H1 (cell line): ENCODE measurements at regions not wholly inside any gene's neighbourhood (a gene's known extent, or its start where the extent isn't known, plus 50 kb on each side); places are given as distances from the start of the nearest gene placed in this dataset.

Experiments used
- CTCF ChIA-PET: fragments of 300-600 bp; sonication (Branson Sonifier 250); formaldehyde crosslinking; loops from one replicate; lab custom pipeline; 2021; ENCODE audit not compliant: partially characterized antibody; lab: Charles Lee
- POLR2A ChIA-PET: fragments of 300-600 bp; sonication (Branson Sonifier 250); formaldehyde crosslinking; loops from one replicate; lab custom pipeline; 2021; ENCODE audit warnings: inconsistent platforms; ENCODE audit not compliant: partially characterized antibody; lab: Charles Lee
- DNase-seq, 2 experiments: peaks; one replicate each; pipeline versions ENCODE4 v3.0.0 to v3.0.0-alpha.2; 2010 to 2022; ENCODE audit warnings: low spot score in 2 of 2, low read depth in 1 of 2, mixed read lengths in 1 of 2
- FAIRE-seq: peaks from 2 replicates; lab custom pipeline; 2011; peaks lifted over from hg19 to GRCh38; lab: Jason Lieb, UNC
- H2AFZ ChIP-seq: 2 replicates; pipeline ENCODE4 v1.8.1; 2012; ENCODE audit warnings: low read length, inconsistent platforms
- H2AK5ac ChIP-seq: 2 replicates; pipeline ENCODE4 v1.6.1; 2013; ENCODE audit warnings: low read depth, low read length
- H2BK120ac ChIP-seq: replicated peaks from 2 replicates; pipeline ENCODE3; 2013; ENCODE audit warnings: low read depth, low read length, inconsistent platforms
- H2BK12ac ChIP-seq: 2 replicates; pipeline ENCODE4 v1.6.1; 2013; ENCODE audit warnings: low read depth, low read length
- H2BK15ac ChIP-seq: 2 replicates; pipeline ENCODE4 v1.6.1; 2013; ENCODE audit warnings: low read length
- H2BK20ac ChIP-seq: 2 replicates; pipeline ENCODE4 v1.6.1; 2013; ENCODE audit warnings: low read length
- H2BK5ac ChIP-seq: 2 replicates; pipeline ENCODE4 v1.6.1; 2013; ENCODE audit warnings: low read depth, low read length
- H3K14ac ChIP-seq: 2 replicates; pipeline ENCODE4 v1.6.1; 2013; ENCODE audit warnings: inconsistent platforms; ENCODE audit not compliant: insufficient read length
- H3K18ac ChIP-seq: 2 replicates; pipeline ENCODE4 v1.6.1; 2013; ENCODE audit warnings: low read length; ENCODE audit errors: extremely low read depth
- H3K23ac ChIP-seq: 2 replicates; pipeline ENCODE4 v1.6.1; 2013; ENCODE audit warnings: inconsistent platforms; ENCODE audit not compliant: insufficient read length
- H3K23me2 ChIP-seq: 2 replicates; pipeline ENCODE4 v1.6.1; 2013; ENCODE audit warnings: low read depth, low read length
- H3K27ac ChIP-seq: 2 replicates; pipeline ENCODE4 v1.6.1; 2011; ENCODE audit warnings: low read depth, low read length, inconsistent platforms
- H3K27me3 ChIP-seq, 4 experiments: replicated peaks in 1 of 4; 1 replicate in 1 of 4; 2 replicates in 3 of 4; pipeline versions ENCODE4 v1.6.1 to v1.8.1; 2011 to 2013; ENCODE audit warnings: low read length in 3 of 4, mild to moderate bottlenecking in 3 of 4, inconsistent platforms in 2 of 4, mixed read lengths in 2 of 4, moderate library complexity in 1 of 4; ENCODE audit not compliant: control insufficient read depth in 3 of 4, insufficient read depth in 3 of 4; ENCODE audit errors: extremely low read depth in 1 of 4
- H3K36me3 ChIP-seq, 4 experiments: 2 replicates each; pipeline versions ENCODE4 v1.6.1 to v1.8.1; 2011 to 2013; ENCODE audit warnings: mild to moderate bottlenecking in 4 of 4, low read length in 3 of 4, moderate library complexity in 2 of 4, control low read depth in 1 of 4, inconsistent platforms in 1 of 4; ENCODE audit not compliant: insufficient read depth in 4 of 4, control insufficient read depth in 2 of 4
- H3K4ac ChIP-seq: replicated peaks from 2 replicates; pipeline ENCODE3; 2013; ENCODE audit warnings: low read length, low read depth, mixed read lengths, inconsistent platforms; ENCODE audit not compliant: insufficient read length
- H3K4me1 ChIP-seq, 4 experiments: replicated peaks in 1 of 4; 1 replicate in 1 of 4; 2 replicates in 3 of 4; pipeline versions ENCODE4 v1.6.1 to v1.8.1; 2011 to 2013; ENCODE audit warnings: low read length in 3 of 4, inconsistent platforms in 2 of 4, mixed read lengths in 1 of 4; ENCODE audit not compliant: insufficient read depth in 4 of 4, control insufficient read depth in 3 of 4
- H3K4me2 ChIP-seq, 2 experiments: 2 replicates each; pipeline versions ENCODE4 v1.6.1 to v1.8.1; 2011 to 2013; ENCODE audit warnings: low read depth in 2 of 2, low read length in 2 of 2, control low read depth in 1 of 2, inconsistent platforms in 1 of 2, mild to moderate bottlenecking in 1 of 2; ENCODE audit not compliant: insufficient read depth in 1 of 2
- H3K4me3 ChIP-seq, 4 experiments: fragments of 200-600, 300-600 bp in 1 of 4; sonication (generic), shearing (Covaris generic), sonication (Bioruptor Twin) in 1 of 4; 2 replicates each; pipeline versions ENCODE4 v1.5.1 to v1.8.1; 2011 to 2016; ENCODE audit warnings: low read length in 4 of 4, low read depth in 3 of 4, control low read depth in 2 of 4, inconsistent platforms in 2 of 4, mild to moderate bottlenecking in 2 of 4, mixed read lengths in 1 of 4, moderate library complexity in 1 of 4; ENCODE audit not compliant: insufficient read depth in 2 of 4; ENCODE audit errors: extremely low read depth in 1 of 4
- H3K56ac ChIP-seq: replicated peaks from 2 replicates; pipeline ENCODE3; 2013; ENCODE audit warnings: low read depth, mild to moderate bottlenecking, mixed read lengths, low read length, inconsistent platforms; ENCODE audit not compliant: insufficient read length
- H3K79me1 ChIP-seq: 2 replicates; pipeline ENCODE4 v1.6.1; 2013; ENCODE audit warnings: low read depth, low read length, control low read depth
- H3K79me2 ChIP-seq, 2 experiments: 2 replicates each; pipeline versions ENCODE4 v1.6.1 to v1.8.1; 2012 to 2013; ENCODE audit warnings: low read length in 2 of 2, mild to moderate bottlenecking in 2 of 2, inconsistent platforms in 1 of 2; ENCODE audit not compliant: insufficient read depth in 2 of 2, control insufficient read depth in 1 of 2
- H3K9ac ChIP-seq, 4 experiments: replicated peaks in 1 of 4; 1 replicate in 1 of 4; 2 replicates in 3 of 4; pipeline versions ENCODE4 v1.6.1 to v1.8.1; 2011 to 2013; ENCODE audit warnings: low read depth in 3 of 4, low read length in 3 of 4, control low read depth in 2 of 4, mild to moderate bottlenecking in 2 of 4, moderate library complexity in 2 of 4, inconsistent platforms in 1 of 4; ENCODE audit errors: extremely low read depth in 1 of 4
- H3K9me3 ChIP-seq, 2 experiments: 2 replicates each; pipeline versions ENCODE4 v1.6.1 to v1.8.1; 2012 to 2013; ENCODE audit warnings: mild to moderate bottlenecking in 2 of 2, moderate library complexity in 2 of 2, control low read depth in 1 of 2, inconsistent platforms in 1 of 2, low read depth in 1 of 2, low read length in 1 of 2, mixed read lengths in 1 of 2; ENCODE audit not compliant: insufficient read depth in 2 of 2
- H4K20me1 ChIP-seq, 2 experiments: replicated peaks in 1 of 2; 2 replicates each; pipeline versions ENCODE3 to v1.8.1; 2011 to 2013; ENCODE audit warnings: inconsistent platforms in 2 of 2, low read length in 2 of 2, mild to moderate bottlenecking in 1 of 2; ENCODE audit not compliant: insufficient read depth in 2 of 2, control insufficient read depth in 1 of 2
- H4K5ac ChIP-seq: 2 replicates; pipeline ENCODE4 v1.6.1; 2013; ENCODE audit warnings: low read length, low read depth, mixed read lengths, inconsistent platforms; ENCODE audit not compliant: insufficient read length
- H4K8ac ChIP-seq: 2 replicates; pipeline ENCODE4 v1.8.0; 2013; ENCODE audit warnings: mild to moderate bottlenecking, moderate library complexity, low read length, inconsistent platforms; ENCODE audit not compliant: insufficient read depth; ENCODE audit errors: extremely low read depth
- H4K91ac ChIP-seq: replicated peaks from 2 replicates; pipeline ENCODE3; 2013; ENCODE audit warnings: low read length, mixed read lengths, inconsistent platforms; ENCODE audit not compliant: insufficient read length
- CBX5 ChIP-seq: fragments of 300-800, 300-1000 bp; sonication (generic); IDR thresholded peaks from 2 replicates; pipeline ENCODE4 v1.7.1; 2016; ENCODE audit warnings: antibody characterized with exemption, low read length, low read depth
- CHD2 ChIP-seq: IDR thresholded peaks from 2 replicates; pipeline ENCODE4 v1.6.1; 2012; ENCODE audit warnings: low read length, improper control_type of control experiment
- CTBP2 ChIP-seq: IDR thresholded peaks from 2 replicates; pipeline ENCODE4 v1.7.0; 2011; ENCODE audit warnings: borderline replicate concordance, mild to moderate bottlenecking, moderate library complexity, mixed read lengths, low read length; ENCODE audit not compliant: insufficient read depth, insufficient read length
- FOSL1 ChIP-seq: IDR thresholded peaks from 2 replicates; pipeline ENCODE4 v1.6.1; 2011; ENCODE audit warnings: mild to moderate bottlenecking, low read depth, low read length, moderate library complexity; ENCODE audit not compliant: insufficient read depth
- KDM4A ChIP-seq: IDR thresholded peaks from one replicate; pipeline ENCODE4 v1.7.1; 2012; ENCODE audit warnings: low read depth, mild to moderate bottlenecking, moderate library complexity, low read length, inconsistent platforms; ENCODE audit not compliant: severe bottlenecking
- RNF2 ChIP-seq: fragments of 200-900, 300-1000 bp; sonication (generic); IDR thresholded peaks from 2 replicates; pipeline ENCODE4 v1.7.1; 2016; ENCODE audit warnings: borderline replicate concordance, low read depth, mild to moderate bottlenecking, antibody characterized with exemption, low read length; ENCODE audit not compliant: poor library complexity, severe bottlenecking; ENCODE audit errors: missing control alignments
- TBP ChIP-seq: IDR thresholded peaks from 2 replicates; pipeline ENCODE4 v1.6.1; 2011; ENCODE audit warnings: low read depth, low read length, improper control_type of control experiment
- YY1 ChIP-seq: IDR thresholded peaks from 2 replicates; pipeline ENCODE4 v1.6.1; 2011; ENCODE audit warnings: low read depth, mild to moderate bottlenecking, low read length
- WGBS, 2 experiments: shearing (Covaris generic) in 1 of 2; methylation state at CpG; one replicate each; pipeline versions ENCODE4 v1.1.6 to v1.1.7; 2013 to 2015; ENCODE audit warnings: low lambda C conversion rate in 2 of 2, mixed read lengths in 2 of 2, inconsistent platforms in 1 of 2, low coverage in 1 of 2, missing lambda C conversion rate in 1 of 2; ENCODE audit not compliant: insufficient replicate concordance in 2 of 2, insufficient coverage in 1 of 2, insufficient read length in 1 of 2; ENCODE audit errors: extremely low coverage in 1 of 2, missing lambda C conversion rate in 1 of 2; 5-methylcytosine and 5-hydroxymethylcytosine counted together

DNA sequence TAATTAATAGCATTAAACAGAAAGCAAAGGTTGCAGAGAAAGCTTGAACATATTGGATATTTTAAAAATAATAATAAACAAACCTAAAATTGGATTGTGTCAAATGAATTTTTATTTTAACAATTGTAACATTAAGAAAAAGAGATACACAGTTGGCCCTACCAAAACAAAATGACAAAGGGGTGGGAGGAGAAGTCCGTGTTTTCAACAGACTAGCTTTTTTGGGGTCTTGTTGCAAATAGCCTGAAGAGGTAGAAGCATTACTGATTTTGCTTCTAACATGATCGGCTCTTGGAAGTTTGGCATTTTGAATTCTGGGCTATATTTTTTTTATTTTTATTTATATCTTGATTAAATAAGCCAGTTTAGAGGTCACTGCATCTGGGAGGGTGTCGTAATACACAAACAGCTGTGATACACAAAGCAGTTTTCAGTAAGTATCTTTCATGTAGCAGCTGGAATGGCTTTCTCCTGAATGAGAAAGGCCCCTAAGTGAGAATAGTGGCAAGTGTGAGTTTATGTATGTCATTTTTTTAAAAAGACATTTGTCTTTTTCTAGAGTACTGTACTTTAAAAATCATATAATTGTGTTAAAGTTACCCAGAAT is 85.5 kb upstream of the ZNF217 start:
- H3K9ac ChIP-seq = no peak overlapping the region
- CTCF ChIA-PET = interaction anchor here (1.0 to 1.2 kb wide), 2 partner anchors 12 to 102 kb away, joined by 3 to 4 read pairs; no protein-coding TSS in a partner anchor
- 72% methylated on average over 3 of the region's 3 CpGs; no CpG with 5 or more reads in 1 of the 2 experiments for WGBS, 2 experiments
- TF ChIP-seq CBX5 (no peak), RNF2 (no peak), CHD2 (no peak), FOSL1 (no peak), KDM4A (no peak), CTBP2 (no peak), TBP (no peak), YY1 (no peak)

More for the DNA sequence above, 85.5 kb upstream of the ZNF217 start:
- H4K20me1 ChIP-seq = no peaks in the 10 kb centered on the region
- FAIRE-seq (no peak), DNase-seq (no peak)
- H3K4me2 ChIP-seq = 0 out of 4 replicates have a peak overlapping the region, but pooled peaks of 1 of the 2 experiments have one; percentile 24
- H2BK20ac ChIP-seq = no peak overlapping the region
- no peak overlapping the region for H3K14ac ChIP-seq
- no peak overlapping the region for H2BK12ac ChIP-seq
- H4K8ac ChIP-seq = no peak overlapping the region
- no peak overlapping the region for H3K18ac ChIP-seq
- H3K79me2 ChIP-seq = no peaks in the 10 kb centered on the region
- H2BK15ac ChIP-seq = no peak overlapping the region
- H3K56ac ChIP-seq = no peak overlapping the region
- H2BK5ac ChIP-seq = no peak overlapping the region
- H2AFZ ChIP-seq = no peak overlapping the region
- no peak overlapping the region for H3K27ac ChIP-seq
- H3K27me3 ChIP-seq = no peaks in the 10 kb centered on the region
- peak overlapping the region; percentile 33 for H2BK120ac ChIP-seq
- H4K91ac ChIP-seq = no peak overlapping the region
- no peaks in the 10 kb centered on the region for H3K36me3 ChIP-seq
- peaks cover 0 to 8% (median 5%) of the 10 kb centered on the region in 4 experiments; a peak in 6 of 7 replicates for H3K4me1 ChIP-seq
- no peaks in the 10 kb centered on the region for H3K79me1 ChIP-seq
- no peaks in the 10 kb centered on the region for H3K9me3 ChIP-seq
- H3K23ac ChIP-seq = no peak overlapping the region
- POLR2A ChIA-PET = interaction anchor here (1.7 kb wide), 1 partner anchor 16 kb away, joined by 3 read pairs; no protein-coding TSS in a partner anchor
- H4K5ac ChIP-seq = no peak overlapping the region
- no peak overlapping the region for H2AK5ac ChIP-seq
- H3K4ac ChIP-seq = no peak overlapping the region
- H3K4me3 ChIP-seq = no peak overlapping the region
- H3K23me2 ChIP-seq = no peaks in the 10 kb centered on the region
